Activated CD8-positive, alpha-beta memory T cell treated with anti-CD3 and anti-CD28 coated beads, Interleukin-2, amount 10 ng/mL, durations not matched to agents 7 days and 5 days (primary cell): ENCODE measurements at regions not wholly inside any gene's neighbourhood (a gene's known extent, or its start where the extent isn't known, plus 50 kb on each side); places are given as distances from the start of the nearest gene placed in this dataset.
"Not testable (repeated sequence)": the region's sequence is repeated elsewhere in the genome, so short reads cannot be mapped to it uniquely, and the experiment has no call there.

Experiments
- ATAC-seq: fragments of 150-1000 bp; cut with Tn5 transposase; one replicate; pipeline ENCODE4 v1.10.0; 2021; ENCODE audit warnings: moderate library complexity
- CTCF ChIA-PET: fragments of 350-600 bp; sonication (Branson Sonifier 250); formaldehyde crosslinking; loops from one replicate; lab custom pipeline; 2021; ENCODE audit warnings: antibody characterized with exemption; lab: Charles Lee
- DNase-seq: peaks from one replicate; pipeline ENCODE4 v3.0.0-alpha.2; 2020
- H3K27ac Mint-ChIP-seq: one replicate; pipeline ENCODE4 v1.8.0; 2021; ENCODE audit warnings: mild to moderate bottlenecking, mixed read lengths
- H3K27me3 Mint-ChIP-seq: one replicate; pipeline ENCODE4 v1.8.0; 2021; ENCODE audit warnings: mixed read lengths
- H3K36me3 Mint-ChIP-seq: one replicate; pipeline ENCODE4 v1.8.0; 2021; ENCODE audit warnings: mild to moderate bottlenecking, mixed read lengths
- H3K4me1 Mint-ChIP-seq: one replicate; pipeline ENCODE4 v1.8.0; 2021; ENCODE audit warnings: mixed read lengths
- H3K4me3 Mint-ChIP-seq: one replicate; pipeline ENCODE4 v1.8.0; 2021; ENCODE audit warnings: mild to moderate bottlenecking, moderate library complexity, mixed read lengths
- H3K9me3 Mint-ChIP-seq: one replicate; pipeline ENCODE4 v1.8.0; 2022; ENCODE audit warnings: low read depth, mixed read lengths

GRCh38 chr2:88885275-88885674, 193.8 kb downstream of the RPIA start:
- ATAC-seq (no peak), DNase-seq (no peak)
- Mint-ChIP-seq H3K9me3 (no peaks in the 10 kb centered on the region), H3K4me3 (no peak overlapping the region), H3K27ac (no peak overlapping the region), H3K4me1 (no peaks in the 10 kb centered on the region), H3K36me3 (no peaks in the 10 kb centered on the region), H3K27me3 (peaks cover 42% of the 10 kb centered on the region)
- CTCF ChIA-PET: interaction anchor here (0.9 kb wide), 1 partner anchor 11 kb away, joined by 3 read pairs; no protein-coding TSS in a partner anchor

GRCh38 chr2:88885679-88886416, 194.4 kb downstream of the RPIA start:
- H3K27ac Mint-ChIP-seq: no peak overlapping the region
- no peaks in the 10 kb centered on the region for H3K4me1 Mint-ChIP-seq
- DNase-seq: no peak
- no peaks in the 10 kb centered on the region for H3K36me3 Mint-ChIP-seq
- ATAC-seq: no peak
- CTCF ChIA-PET: interaction anchor here (0.9 kb wide), 1 partner anchor 12 kb away, joined by 3 read pairs; no protein-coding TSS in a partner anchor
- H3K9me3 Mint-ChIP-seq: no peaks in the 10 kb centered on the region
- H3K4me3 Mint-ChIP-seq: no peak overlapping the region
- H3K27me3 Mint-ChIP-seq: peaks cover 42% of the 10 kb centered on the region

- ATAC-seq, H3K36me3 Mint-ChIP-seq, H3K4me1 Mint-ChIP-seq, CTCF ChIA-PET, H3K4me3 Mint-ChIP-seq, DNase-seq, H3K9me3 Mint-ChIP-seq, H3K27ac Mint-ChIP-seq: not testable (repeated sequence)
- H3K27me3 Mint-ChIP-seq: peaks cover 38% of the 10 kb centered on the region
These were observed 196.0 kb downstream of the RPIA start for GRCh38 chr2:88887466-88887865.

GRCh38 chr2:88892207-88892606, 200.7 kb downstream of the RPIA start:
- H3K4me1 Mint-ChIP-seq: no peaks in the 10 kb centered on the region
- no peaks in the 10 kb centered on the region for H3K36me3 Mint-ChIP-seq
- no peaks in the 10 kb centered on the region for H3K9me3 Mint-ChIP-seq
- no peak for DNase-seq
- H3K27me3 Mint-ChIP-seq: peaks cover 31% of the 10 kb centered on the region
- no peak overlapping the region for H3K27ac Mint-ChIP-seq
- no peak overlapping the region for H3K4me3 Mint-ChIP-seq
- no peak for ATAC-seq
- CTCF ChIA-PET: interaction anchor here (0.9 to 1.5 kb wide), 3 partner anchors 12 to 152 kb away, joined by 3 to 4 read pairs (median 3); no protein-coding TSS in a partner anchor

GRCh38 chr2:88892788-88893187, 201.3 kb downstream of the RPIA start:
- H3K27ac Mint-ChIP-seq: no peak overlapping the region
- H3K9me3 Mint-ChIP-seq: no peaks in the 10 kb centered on the region
- H3K4me1 Mint-ChIP-seq: no peaks in the 10 kb centered on the region
- CTCF ChIA-PET: interaction anchor here (0.9 to 1.3 kb wide), 3 partner anchors 11 to 153 kb away, joined by 3 to 4 read pairs (median 3); no protein-coding TSS in a partner anchor
- no peak overlapping the region for H3K4me3 Mint-ChIP-seq
- H3K27me3 Mint-ChIP-seq: peaks cover 28% of the 10 kb centered on the region
- DNase-seq: no peak
- no peak for ATAC-seq
- H3K36me3 Mint-ChIP-seq: no peaks in the 10 kb centered on the region

GRCh38 chr2:88896971-88897370, 205.5 kb downstream of the RPIA start:
- DNase-seq: no peak
- no peaks in the 10 kb centered on the region for H3K4me1 Mint-ChIP-seq
- no peak overlapping the region for H3K4me3 Mint-ChIP-seq
- H3K27ac Mint-ChIP-seq: no peak overlapping the region
- CTCF ChIA-PET: no interaction called here
- no peaks in the 10 kb centered on the region for H3K9me3 Mint-ChIP-seq
- ATAC-seq: no peak
- no peaks in the 10 kb centered on the region for H3K36me3 Mint-ChIP-seq
- H3K27me3 Mint-ChIP-seq: peaks cover 39% of the 10 kb centered on the region

GRCh38 chr2:88897715-88898114, 206.2 kb downstream of the RPIA start:
- H3K9me3 Mint-ChIP-seq: no peaks in the 10 kb centered on the region

GRCh38 chr2:88903749-88904353, 212.4 kb downstream of the RPIA start:
- H3K4me1 Mint-ChIP-seq: no peaks in the 10 kb centered on the region
- DNase-seq (no peak), ATAC-seq (no peak)
- H3K27ac Mint-ChIP-seq: no peak overlapping the region
- H3K27me3 Mint-ChIP-seq: peaks cover 40% of the 10 kb centered on the region
- H3K4me3 Mint-ChIP-seq: no peak overlapping the region
- no peaks in the 10 kb centered on the region for H3K36me3 Mint-ChIP-seq
- no peaks in the 10 kb centered on the region for H3K9me3 Mint-ChIP-seq
- CTCF ChIA-PET: interaction anchor here (0.9 to 1.0 kb wide), 5 partner anchors 11 to 55 kb away, joined by 3 to 5 read pairs (median 3); no protein-coding TSS in a partner anchor

More at GRCh38 chr2:88897715-88898114, 206.2 kb downstream of the RPIA start:
- Mint-ChIP-seq H3K4me3 (no peak overlapping the region), H3K27me3 (peaks cover 36% of the 10 kb centered on the region), H3K27ac (no peak overlapping the region), H3K4me1 (no peaks in the 10 kb centered on the region), H3K36me3 (no peaks in the 10 kb centered on the region)
- no peak for ATAC-seq
- CTCF ChIA-PET: no interaction called here
- DNase-seq: no peak

GRCh38 chr2:88913280-88913679, 221.8 kb downstream of the RPIA start:
- Mint-ChIP-seq H3K4me3 (no peak overlapping the region), H3K27me3 (peaks cover 30% of the 10 kb centered on the region), H3K27ac (no peak overlapping the region), H3K36me3 (no peaks in the 10 kb centered on the region), H3K9me3 (no peaks in the 10 kb centered on the region), H3K4me1 (no peaks in the 10 kb centered on the region)
- CTCF ChIA-PET: no interaction called here
- no peak for ATAC-seq
- DNase-seq: no peak

GRCh38 chr2:88919087-88919738, 227.7 kb downstream of the RPIA start:
- Mint-ChIP-seq H3K36me3 (no peaks in the 10 kb centered on the region), H3K4me3 (no peak overlapping the region), H3K27ac (no peak overlapping the region), H3K27me3 (peaks cover 18% of the 10 kb centered on the region), H3K9me3 (no peaks in the 10 kb centered on the region), H3K4me1 (no peaks in the 10 kb centered on the region)
- no peak for ATAC-seq
- no peak for DNase-seq
- CTCF ChIA-PET: interaction anchor here (1.2 kb wide), 1 partner anchor 13 kb away, joined by 3 read pairs; no protein-coding TSS in a partner anchor

GRCh38 chr2:88920399-88920798, 228.9 kb downstream of the RPIA start:
- DNase-seq, H3K9me3 Mint-ChIP-seq, H3K4me1 Mint-ChIP-seq, ATAC-seq, CTCF ChIA-PET, H3K4me3 Mint-ChIP-seq, H3K36me3 Mint-ChIP-seq, H3K27ac Mint-ChIP-seq: not testable (repeated sequence)
- H3K27me3 Mint-ChIP-seq: peaks cover 14% of the 10 kb centered on the region

GRCh38 chr2:88924533-88924932, 233.1 kb downstream of the RPIA start:
- ATAC-seq (no peak), DNase-seq (no peak)
- no peaks in the 10 kb centered on the region for H3K36me3 Mint-ChIP-seq
- H3K4me1 Mint-ChIP-seq: no peaks in the 10 kb centered on the region
- no peak overlapping the region for H3K27ac Mint-ChIP-seq
- CTCF ChIA-PET: no interaction called here
- H3K4me3 Mint-ChIP-seq: no peak overlapping the region
- H3K9me3 Mint-ChIP-seq: no peaks in the 10 kb centered on the region
- peaks cover 22% of the 10 kb centered on the region for H3K27me3 Mint-ChIP-seq

- Mint-ChIP-seq H3K27ac (no peak overlapping the region), H3K4me1 (no peaks in the 10 kb centered on the region), H3K9me3 (no peaks in the 10 kb centered on the region), H3K36me3 (no peaks in the 10 kb centered on the region), H3K4me3 (no peak overlapping the region), H3K27me3 (peaks cover 24% of the 10 kb centered on the region)
- CTCF ChIA-PET: no interaction called here
- ATAC-seq (no peak), DNase-seq (no peak)
These were observed 234.4 kb downstream of the RPIA start for GRCh38 chr2:88925770-88926462.
